Bronchial epithelial cell (primary cell): ENCODE measurements at regions not wholly inside any gene's neighbourhood (a gene's known extent, or its start where the extent isn't known, plus 50 kb on each side); places are given as distances from the start of the nearest gene placed in this dataset.

ENCODE experiments used
- DNase-seq: peaks from one replicate; pipeline ENCODE4 v3.0.0-alpha.2; 2010; ENCODE audit warnings: low read depth
- FAIRE-seq: peaks from 2 replicates; lab custom pipeline; 2011; peaks lifted over from hg19 to GRCh38; lab: Jason Lieb, UNC
- H3K27me3 ChIP-seq: 2 replicates; pipeline ENCODE4 v1.5.1; 2011; ENCODE audit warnings: low read length; ENCODE audit not compliant: control insufficient read depth, insufficient read depth
- H3K36me3 ChIP-seq: 2 replicates; pipeline ENCODE4 v1.5.1; 2011; ENCODE audit warnings: low read length; ENCODE audit not compliant: control insufficient read depth, insufficient read depth
- H3K4me3 ChIP-seq: 2 replicates; pipeline ENCODE4 v1.5.1; 2011; ENCODE audit warnings: mild to moderate bottlenecking, low read depth, low read length, control low read depth
- TF ChIP-seq, protein P1 (sequence below): IDR thresholded peaks from 2 replicates; pipeline ENCODE4 v1.5.1; 2011; ENCODE audit warnings: mild to moderate bottlenecking, moderate library complexity, low read length, control low read depth, inconsistent platforms; ENCODE audit not compliant: insufficient read depth, severe bottlenecking

- Histone ChIP-seq H3K4me3 (no peak overlapping the region), H3K27me3 (no peaks in the 10 kb centered on the region), H3K36me3 (no peaks in the 10 kb centered on the region)
- TF ChIP-seq, protein P1, sequence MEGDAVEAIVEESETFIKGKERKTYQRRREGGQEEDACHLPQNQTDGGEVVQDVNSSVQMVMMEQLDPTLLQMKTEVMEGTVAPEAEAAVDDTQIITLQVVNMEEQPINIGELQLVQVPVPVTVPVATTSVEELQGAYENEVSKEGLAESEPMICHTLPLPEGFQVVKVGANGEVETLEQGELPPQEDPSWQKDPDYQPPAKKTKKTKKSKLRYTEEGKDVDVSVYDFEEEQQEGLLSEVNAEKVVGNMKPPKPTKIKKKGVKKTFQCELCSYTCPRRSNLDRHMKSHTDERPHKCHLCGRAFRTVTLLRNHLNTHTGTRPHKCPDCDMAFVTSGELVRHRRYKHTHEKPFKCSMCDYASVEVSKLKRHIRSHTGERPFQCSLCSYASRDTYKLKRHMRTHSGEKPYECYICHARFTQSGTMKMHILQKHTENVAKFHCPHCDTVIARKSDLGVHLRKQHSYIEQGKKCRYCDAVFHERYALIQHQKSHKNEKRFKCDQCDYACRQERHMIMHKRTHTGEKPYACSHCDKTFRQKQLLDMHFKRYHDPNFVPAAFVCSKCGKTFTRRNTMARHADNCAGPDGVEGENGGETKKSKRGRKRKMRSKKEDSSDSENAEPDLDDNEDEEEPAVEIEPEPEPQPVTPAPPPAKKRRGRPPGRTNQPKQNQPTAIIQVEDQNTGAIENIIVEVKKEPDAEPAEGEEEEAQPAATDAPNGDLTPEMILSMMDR = no peak
- DNase-seq (no peak), FAIRE-seq (no peak)
Observed at GRCh38 chr7:133201470-133201869, 51.4 kb upstream of the EXOC4 start.

- FAIRE-seq (no peak), DNase-seq (no peak)
- no peaks in the 10 kb centered on the region for H3K27me3 ChIP-seq
- H3K36me3 ChIP-seq = no peaks in the 10 kb centered on the region
- TF ChIP-seq, protein P1 = no peak
- H3K4me3 ChIP-seq = no peak overlapping the region
Observed at GRCh38 chr7:133202942-133203341, 49.9 kb upstream of the EXOC4 start.
